HUES64 (cell line): ENCODE measurements at regions not wholly inside any gene's neighbourhood (a gene's known extent, or its start where the extent isn't known, plus 50 kb on each side); places are given as distances from the start of the nearest gene placed in this dataset.
"Not testable (repeated sequence)": the region's sequence is repeated elsewhere in the genome, so short reads cannot be mapped to it uniquely, and the experiment has no call there.

Experiments used
- H3K27ac ChIP-seq: 2 replicates; pipeline ENCODE4 v1.7.0; 2013; ENCODE audit warnings: low read depth, low read length, inconsistent platforms
- H3K27me3 ChIP-seq: 2 replicates; pipeline ENCODE4 v1.6.1; 2013; ENCODE audit warnings: mild to moderate bottlenecking, low read length; ENCODE audit not compliant: insufficient read depth
- H3K36me3 ChIP-seq: 2 replicates; pipeline ENCODE4 v1.6.1; 2013; ENCODE audit warnings: mild to moderate bottlenecking, low read length; ENCODE audit not compliant: insufficient read depth
- H3K4me1 ChIP-seq: 2 replicates; pipeline ENCODE4 v1.6.1; 2013; ENCODE audit warnings: mild to moderate bottlenecking, low read length, moderate library complexity; ENCODE audit not compliant: insufficient read depth
- H3K4me3 ChIP-seq: 2 replicates; pipeline ENCODE4 v1.5.1; 2013; ENCODE audit warnings: mild to moderate bottlenecking, low read length, moderate library complexity
- H3K9ac ChIP-seq: 2 replicates; pipeline ENCODE4 v1.6.1; 2013; ENCODE audit warnings: mild to moderate bottlenecking, low read depth, low read length
- H3K9me3 ChIP-seq: 2 replicates; pipeline ENCODE4 v1.6.1; 2013; ENCODE audit warnings: low read depth, low read length; ENCODE audit not compliant: insufficient read depth
- WGBS: fragments of 150-250, 120-280 bp; methylation state at CpG from one replicate; pipeline ENCODE4 v1.1.7; 2013; ENCODE audit warnings: missing lambda C conversion rate; 5-methylcytosine and 5-hydroxymethylcytosine counted together

DNA sequence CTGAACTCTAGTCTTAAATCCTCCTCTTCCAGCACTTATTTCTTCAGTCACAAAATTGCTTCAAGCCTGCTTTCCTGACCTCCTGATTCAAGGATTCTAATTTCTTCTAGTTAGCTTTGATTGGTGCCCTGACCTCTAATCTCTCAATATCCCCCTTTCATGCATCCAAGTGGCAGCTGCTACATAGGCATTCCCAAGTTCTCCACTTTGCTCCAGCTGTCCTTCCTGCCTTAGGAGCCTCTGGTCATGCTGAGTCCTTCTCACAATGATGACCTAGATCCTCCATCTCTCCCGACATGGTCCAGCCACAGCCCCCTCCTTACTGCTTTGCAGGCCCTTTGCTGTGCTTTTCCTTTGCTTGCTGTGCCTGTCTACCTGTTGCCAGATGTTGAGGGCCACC, 347.8 kb upstream of the C2CD4B start:
- no peak overlapping the region for H3K9ac ChIP-seq
- H3K27ac ChIP-seq: no peak overlapping the region
- H3K9me3 ChIP-seq: no peaks in the 10 kb centered on the region
- H3K36me3 ChIP-seq: no peaks in the 10 kb centered on the region
- no peaks in the 10 kb centered on the region for H3K27me3 ChIP-seq
- H3K4me3 ChIP-seq: no peak overlapping the region
- H3K4me1 ChIP-seq: peaks cover 18% of the 10 kb centered on the region
- WGBS: 87% methylated on average over 1 of the region's 1 CpG

DNA sequence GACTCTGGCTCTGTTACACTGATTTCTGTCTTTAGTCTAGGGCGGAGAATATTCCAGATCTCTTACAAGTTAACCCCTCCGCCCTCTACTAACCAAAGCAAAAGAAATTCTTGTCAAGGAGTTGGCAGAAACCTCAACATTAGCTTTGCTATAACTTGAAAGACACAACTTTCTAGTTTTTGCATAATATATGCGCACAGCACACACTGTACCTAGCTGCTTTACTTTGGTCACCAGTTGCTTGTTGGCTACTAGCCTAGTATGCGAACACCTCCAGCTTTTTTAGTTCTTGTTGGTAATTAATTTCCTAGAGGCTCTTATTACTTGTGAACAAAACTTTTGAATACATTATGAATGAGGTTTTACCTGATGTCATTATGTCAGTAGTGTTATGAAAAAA, 348.8 kb upstream of the C2CD4B start:
- Histone ChIP-seq H3K4me3 (no peak overlapping the region), H3K27me3 (no peaks in the 10 kb centered on the region), H3K27ac (no peak overlapping the region), H3K36me3 (no peaks in the 10 kb centered on the region), H3K9me3 (no peaks in the 10 kb centered on the region), H3K9ac (no peak overlapping the region), H3K4me1 (peaks cover 18% of the 10 kb centered on the region)
- WGBS: 88% methylated on average over 4 of the region's 4 CpGs

DNA sequence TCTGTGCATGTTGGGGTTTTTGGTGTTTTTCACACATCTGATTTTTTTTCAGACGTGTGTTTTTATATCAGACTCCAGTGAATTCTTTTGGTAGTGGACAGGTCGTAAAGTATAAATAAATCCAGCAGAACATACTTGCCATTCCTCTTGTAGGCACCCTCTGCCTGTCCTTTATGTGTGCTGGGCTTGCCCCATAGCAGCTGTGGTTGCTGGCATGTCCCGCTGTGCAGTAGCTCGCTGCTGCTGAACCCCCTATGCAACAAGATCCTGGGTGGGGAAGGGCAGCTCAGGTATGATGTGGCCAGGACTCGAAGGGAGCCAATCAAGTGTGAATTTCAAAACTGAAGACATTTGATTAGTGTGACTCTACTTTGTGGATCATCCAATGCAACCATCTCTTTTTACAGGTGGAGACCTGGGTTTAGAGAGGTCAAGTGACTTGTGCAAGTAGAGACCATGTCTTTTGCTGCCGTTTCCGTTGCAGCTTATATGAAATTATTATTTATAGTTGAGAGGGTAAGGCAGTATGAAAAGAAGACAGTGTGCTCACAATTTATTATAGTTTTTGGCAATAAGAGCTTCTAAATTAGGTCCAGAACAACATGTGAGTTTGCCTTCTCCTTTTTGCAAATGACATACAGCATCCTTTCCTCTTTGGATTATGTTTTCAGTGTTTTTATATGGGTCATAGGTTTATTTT, 350.8 kb upstream of the C2CD4B start:
- no peak overlapping the region for H3K9ac ChIP-seq
- H3K9me3 ChIP-seq: no peaks in the 10 kb centered on the region
- no peak overlapping the region for H3K4me3 ChIP-seq
- H3K27ac ChIP-seq: no peak overlapping the region
- WGBS: 89% methylated on average over 7 of the region's 7 CpGs
- no peaks in the 10 kb centered on the region for H3K27me3 ChIP-seq
- peaks cover 28% of the 10 kb centered on the region for H3K4me1 ChIP-seq
- H3K36me3 ChIP-seq: no peaks in the 10 kb centered on the region

DNA sequence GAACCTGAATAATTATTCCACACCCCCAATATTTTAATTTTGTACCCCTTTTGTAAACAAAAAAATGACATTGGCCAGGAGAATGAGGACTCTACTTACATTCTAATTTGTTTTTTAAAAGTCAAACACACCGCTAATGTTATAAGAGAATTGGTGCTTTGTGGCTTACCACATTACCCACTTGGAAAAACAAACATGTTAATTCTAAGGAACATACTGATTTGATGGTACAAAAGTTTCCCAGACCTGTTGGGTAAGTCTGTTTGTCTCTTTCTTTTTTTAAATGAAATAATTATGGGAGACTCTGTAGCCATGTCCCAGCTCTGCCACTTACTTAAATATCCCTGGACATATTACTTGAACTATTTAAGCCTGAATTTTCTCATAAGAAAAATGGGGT, 352.5 kb upstream of the C2CD4B start:
- no peak overlapping the region for H3K27ac ChIP-seq
- H3K9me3 ChIP-seq: no peaks in the 10 kb centered on the region
- H3K4me1 ChIP-seq: peaks cover 45% of the 10 kb centered on the region
- H3K36me3 ChIP-seq: no peaks in the 10 kb centered on the region
- H3K27me3 ChIP-seq: no peaks in the 10 kb centered on the region
- WGBS: no CpG with 5 or more reads among the region's 1 CpG
- no peak overlapping the region for H3K4me3 ChIP-seq
- H3K9ac ChIP-seq: no peak overlapping the region

DNA sequence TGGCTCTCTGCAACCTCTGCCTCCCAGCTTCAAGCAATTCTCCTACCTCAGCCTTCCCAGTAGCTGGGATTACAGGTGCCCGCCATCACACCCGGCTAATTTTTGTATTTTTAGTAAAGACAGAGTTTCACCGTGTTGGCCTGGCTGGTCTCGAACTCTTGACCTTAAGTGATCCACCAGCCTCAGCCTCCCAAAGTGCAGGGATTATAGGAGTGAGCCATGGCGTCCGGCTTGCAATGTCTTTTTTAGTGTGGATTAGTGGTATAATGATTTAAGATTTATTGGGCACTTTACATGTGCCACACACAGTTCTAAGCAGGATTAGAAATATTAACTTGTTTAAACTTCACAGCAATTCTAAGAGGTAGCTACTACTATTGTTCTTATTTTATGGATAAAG, 353.6 kb upstream of the C2CD4B start:
- WGBS: 98% methylated on average over 6 of the region's 6 CpGs

DNA sequence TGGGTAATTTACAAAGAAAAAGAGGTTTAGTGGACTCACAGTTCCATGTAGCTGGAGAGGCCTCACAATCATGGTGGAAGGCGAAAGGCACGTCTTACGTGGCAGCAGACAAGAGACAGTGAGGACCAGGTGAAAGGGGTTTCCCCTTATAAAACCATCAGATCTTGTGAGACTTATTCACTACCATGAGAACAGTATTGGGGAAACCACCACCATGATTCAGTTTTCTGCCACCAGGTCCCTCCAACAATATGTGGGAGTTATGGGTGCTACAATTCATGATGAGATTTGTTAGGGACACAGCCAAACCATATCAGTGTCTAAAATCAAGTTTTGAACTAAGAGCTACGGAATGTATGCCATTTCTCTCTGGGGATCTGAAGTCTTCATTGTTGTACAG, 354.8 kb upstream of the C2CD4B start:
- Histone ChIP-seq H3K27ac (no peak overlapping the region), H3K4me3 (no peak overlapping the region), H3K27me3 (no peaks in the 10 kb centered on the region), H3K9me3 (no peaks in the 10 kb centered on the region), H3K4me1 (peaks cover 37% of the 10 kb centered on the region), H3K36me3 (no peaks in the 10 kb centered on the region), H3K9ac (no peak overlapping the region)
- 97% methylated on average over 4 of the region's 4 CpGs for WGBS

More for the DNA sequence above, 353.6 kb upstream of the C2CD4B start:
- H3K9ac ChIP-seq, H3K27me3 ChIP-seq, H3K4me3 ChIP-seq, H3K27ac ChIP-seq, H3K9me3 ChIP-seq, H3K36me3 ChIP-seq: not testable (repeated sequence)
- H3K4me1 ChIP-seq: peaks cover 49% of the 10 kb centered on the region

DNA sequence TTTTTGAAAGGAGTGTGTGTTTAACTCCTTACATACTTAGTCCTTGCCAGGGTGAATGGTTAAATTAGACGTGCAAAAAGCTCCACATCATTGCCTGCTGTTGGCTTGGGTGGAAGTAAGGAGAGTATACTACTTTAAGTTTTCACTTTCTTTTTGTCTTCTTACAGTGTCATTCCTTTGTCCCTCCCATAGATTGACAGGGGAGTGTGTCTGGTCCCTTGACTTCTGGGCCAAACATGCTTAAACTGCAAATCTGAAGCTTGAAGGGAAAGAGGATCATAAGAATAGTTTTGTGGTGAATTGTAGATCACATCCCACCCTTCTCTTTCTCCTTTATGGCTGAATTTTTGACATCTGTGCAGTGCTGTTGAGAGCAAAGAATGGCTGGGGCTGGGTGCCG, 355.8 kb upstream of the C2CD4B start:
- 38% methylated on average over 1 of the region's 2 CpGs for WGBS
- Histone ChIP-seq H3K9me3 (no peaks in the 10 kb centered on the region), H3K4me3 (no peak overlapping the region), H3K36me3 (no peaks in the 10 kb centered on the region), H3K27ac (peak overlapping the region; percentile 78; the same call in 1 of the 2 replicates), H3K9ac (no peak overlapping the region), H3K4me1 (peaks cover 37% of the 10 kb centered on the region), H3K27me3 (no peaks in the 10 kb centered on the region)

DNA sequence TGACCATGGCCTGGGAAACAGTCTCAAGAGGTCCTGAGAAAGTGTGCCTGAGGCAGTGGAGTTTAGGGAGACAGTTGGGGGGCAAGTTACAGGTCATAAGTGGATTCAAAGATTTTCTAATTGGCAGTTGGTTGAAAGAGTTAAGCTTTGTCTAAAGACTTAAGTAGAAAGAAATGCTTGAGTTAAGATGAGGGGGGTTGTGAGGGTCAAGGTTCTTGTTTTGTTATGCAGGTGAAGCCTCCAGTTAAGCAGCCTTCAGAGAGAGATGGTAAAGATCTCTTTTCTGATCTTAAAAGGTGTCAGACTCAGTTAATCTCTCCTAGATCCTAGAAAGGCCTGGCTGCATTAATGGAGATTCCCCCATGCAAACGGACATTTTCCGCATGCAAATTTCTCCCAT, 356.3 kb upstream of the C2CD4B start:
- H3K4me3 ChIP-seq: peak overlapping the region; percentile 28; the same call in 1 of the 2 replicates
- no peaks in the 10 kb centered on the region for H3K9me3 ChIP-seq
- H3K27me3 ChIP-seq: no peaks in the 10 kb centered on the region
- 4% methylated on average over 2 of the region's 2 CpGs for WGBS
- H3K9ac ChIP-seq: 0 out of 2 replicates have a peak overlapping the region, but pooled peaks have one; percentile 1
- H3K36me3 ChIP-seq: no peaks in the 10 kb centered on the region
- peaks cover 37% of the 10 kb centered on the region for H3K4me1 ChIP-seq
- H3K27ac ChIP-seq: peak overlapping the region; percentile 78; the same call in 1 of the 2 replicates

DNA sequence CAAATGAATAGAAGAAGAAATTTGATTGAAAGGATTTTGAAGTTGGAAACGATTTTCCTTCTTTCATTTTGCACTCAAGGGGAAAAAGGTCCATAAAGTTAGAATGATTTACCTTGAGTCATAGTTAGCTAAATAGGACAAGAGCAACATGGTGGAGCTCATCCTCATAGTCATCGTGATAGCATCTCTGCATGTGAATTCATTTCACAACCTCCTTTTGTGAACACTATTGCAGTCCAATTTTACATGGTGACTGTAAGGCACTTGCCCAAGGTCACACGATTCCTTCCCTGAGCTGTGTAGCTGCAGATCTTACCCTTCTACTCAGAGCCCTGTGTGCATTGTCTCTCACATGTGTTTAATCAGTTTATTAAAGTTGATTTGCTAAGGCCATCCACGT, 359.8 kb upstream of the C2CD4B start:
- WGBS: 94% methylated on average over 4 of the region's 4 CpGs
- Histone ChIP-seq H3K4me3 (no peak overlapping the region), H3K36me3 (no peaks in the 10 kb centered on the region), H3K27me3 (no peaks in the 10 kb centered on the region), H3K4me1 (peaks cover 33% of the 10 kb centered on the region), H3K9ac (no peak overlapping the region), H3K9me3 (no peaks in the 10 kb centered on the region), H3K27ac (no peak overlapping the region)

DNA sequence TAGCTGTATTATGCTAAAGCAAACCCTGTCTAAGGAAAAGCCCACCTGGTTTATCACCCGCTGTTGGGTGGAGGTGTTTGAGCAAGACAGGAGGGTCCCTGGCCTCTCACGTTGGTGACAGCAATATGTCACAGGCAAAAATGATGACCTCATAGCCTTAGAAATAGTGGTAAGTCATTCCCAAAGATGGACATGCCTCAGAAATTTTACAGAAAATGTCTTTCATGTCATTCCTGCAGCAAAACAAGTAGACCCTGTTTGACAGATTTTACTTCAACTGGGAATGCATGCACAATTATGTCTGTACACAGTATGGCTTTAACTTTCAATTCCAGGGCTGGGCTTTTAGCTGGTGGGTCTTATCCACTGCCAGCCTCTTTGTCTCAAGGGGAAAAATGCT, 362.3 kb upstream of the C2CD4B start:
- peaks cover 9% of the 10 kb centered on the region for H3K4me1 ChIP-seq
- no peak overlapping the region for H3K4me3 ChIP-seq
- 87% methylated on average over 2 of the region's 2 CpGs for WGBS
- no peaks in the 10 kb centered on the region for H3K9me3 ChIP-seq
- H3K27ac ChIP-seq: no peak overlapping the region
- H3K36me3 ChIP-seq: no peaks in the 10 kb centered on the region
- H3K27me3 ChIP-seq: no peaks in the 10 kb centered on the region
- H3K9ac ChIP-seq: no peak overlapping the region

DNA sequence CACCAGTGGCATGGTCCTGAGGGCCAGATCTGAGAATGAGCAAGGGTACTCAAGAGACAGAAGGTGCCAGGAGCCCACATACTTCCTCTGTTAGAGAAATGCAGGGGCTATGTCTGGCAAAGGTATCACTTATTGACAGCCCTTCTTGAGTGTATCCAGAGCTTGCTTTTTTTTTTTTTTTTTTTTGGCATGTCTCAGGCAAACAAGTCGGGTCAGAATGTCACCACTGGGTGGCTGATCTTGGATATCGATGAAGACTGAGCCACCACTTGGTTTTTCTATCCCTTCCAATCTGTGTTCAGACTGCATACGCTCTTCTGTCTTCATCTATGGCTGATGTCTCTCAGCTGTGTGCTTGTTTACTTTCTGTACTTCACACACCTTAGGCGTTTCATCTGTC, 363.4 kb upstream of the C2CD4B start:
- H3K9ac ChIP-seq: no peak overlapping the region
- no peak overlapping the region for H3K4me3 ChIP-seq
- H3K27ac ChIP-seq: no peak overlapping the region
- no peaks in the 10 kb centered on the region for H3K36me3 ChIP-seq
- no peaks in the 10 kb centered on the region for H3K9me3 ChIP-seq
- WGBS: 86% methylated on average over 4 of the region's 4 CpGs
- H3K4me1 ChIP-seq: no peaks in the 10 kb centered on the region
- no peaks in the 10 kb centered on the region for H3K27me3 ChIP-seq

DNA sequence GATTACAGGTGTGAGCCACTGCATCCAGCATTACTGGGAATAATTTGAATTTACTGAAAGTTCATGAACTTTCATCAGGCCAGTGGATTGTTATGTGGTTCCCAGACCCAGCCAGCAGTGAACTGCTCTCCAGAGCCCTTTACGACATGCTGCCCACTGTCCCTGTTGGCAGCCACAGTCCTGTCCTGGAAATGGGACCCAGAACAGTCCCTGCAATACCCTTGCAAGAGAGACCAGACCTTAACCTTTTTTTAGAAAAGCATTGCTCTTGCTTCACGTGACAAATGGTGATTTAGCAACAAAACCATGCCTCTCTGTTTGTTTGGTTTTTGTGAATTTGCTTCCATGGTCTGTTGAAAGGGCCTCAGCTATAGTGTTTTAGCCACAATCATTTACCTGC, 367.3 kb upstream of the C2CD4B start:
- Histone ChIP-seq H3K27ac (no peak overlapping the region), H3K27me3 (no peaks in the 10 kb centered on the region), H3K4me1 (no peaks in the 10 kb centered on the region), H3K36me3 (no peaks in the 10 kb centered on the region), H3K4me3 (no peak overlapping the region), H3K9ac (no peak overlapping the region), H3K9me3 (no peaks in the 10 kb centered on the region)
- 80% methylated on average over 2 of the region's 2 CpGs for WGBS
